Sigmoid colon (tissue), 6 donors: ENCODE measurements at regions not wholly inside any gene's neighbourhood (a gene's known extent, or its start where the extent isn't known, plus 50 kb on each side); places are given as distances from the start of the nearest gene placed in this dataset.

Source experiments
- DNase-seq: peaks from one replicate; pipeline ENCODE4 v3.0.0-alpha.2; 2019
- H3K27ac ChIP-seq, 4 donors: fragments of 200-600 bp; sonication (generic); one replicate each; pipeline ENCODE4 v1.5.1; 2016 to 2019; ENCODE audit warnings: mild to moderate bottlenecking in 1 of 4
- H3K27me3 ChIP-seq, 3 donors: fragments of 200-600 bp; sonication (generic); one replicate each; pipeline ENCODE4 v1.5.1; 2019; ENCODE audit warnings: mild to moderate bottlenecking in 1 of 3
- H3K36me3 ChIP-seq, 4 donors: fragments of 200-600 bp; sonication (generic); one replicate each; pipeline ENCODE4 v1.5.1; 2016 to 2019
- H3K4me1 ChIP-seq, 4 donors: fragments of 200-600 bp; sonication (generic); one replicate each; pipeline ENCODE4 v1.5.1; 2017 to 2019
- H3K4me3 ChIP-seq, 4 donors: fragments of 200-600 bp; sonication (generic); one replicate each; pipeline ENCODE4 v1.5.1; 2017 to 2019; ENCODE audit warnings: mild to moderate bottlenecking in 2 of 4, moderate library complexity in 1 of 4
- H3K9me3 ChIP-seq, 4 donors: fragments of 200-600 bp in 3 of 4; sonication (generic) in 3 of 4; one replicate each; pipeline versions ENCODE4 v1.5.1 to v1.6.1; 2013 to 2019
- EP300 ChIP-seq, 4 donors: sonication (generic); formaldehyde crosslinking; IDR thresholded peaks; one replicate each; pipeline ENCODE4 v1.6.1; 2017; ENCODE audit warnings: antibody characterized with exemption in 4 of 4
- POLR2A ChIP-seq, 2 donors: fragments of 450-650 bp; IDR thresholded peaks; one replicate each; pipeline ENCODE4 v1.6.1; 2016; ENCODE audit warnings: antibody characterized with exemption in 2 of 2, mild to moderate bottlenecking in 2 of 2, moderate library complexity in 2 of 2
- POLR2AphosphoS5 ChIP-seq, 4 donors: sonication (generic); formaldehyde crosslinking; IDR thresholded peaks; one replicate each; pipeline ENCODE4 v1.6.1; 2017; ENCODE audit warnings: antibody characterized with exemption in 4 of 4
- WGBS, 2 donors: extraction: QIAGEN DNeasy Blood & Tissue Kit; methylation state at CpG; one replicate each; pipeline ENCODE4 v1.1.7; 2013; 5-methylcytosine and 5-hydroxymethylcytosine counted together
- intact Hi-C: fragments of 100-400 bp; cut with DNase I; formaldehyde crosslinking; loops from one replicate; pipeline ENCODE4 v1.15.1; 2023
- TF ChIP-seq, protein P1 (sequence below), 4 experiments: fragments of 450-650 bp in 3 of 4; fragments of 200-600 bp in 1 of 4; IDR thresholded peaks; one replicate each; pipeline ENCODE4 v1.5.1; 2016 to 2019; ENCODE audit warnings: antibody characterized with exemption in 4 of 4, mild to moderate bottlenecking in 3 of 4, moderate library complexity in 2 of 4
- donor health status: healthy with polysubstance abuse.
- donor health status: healthy.

DNA sequence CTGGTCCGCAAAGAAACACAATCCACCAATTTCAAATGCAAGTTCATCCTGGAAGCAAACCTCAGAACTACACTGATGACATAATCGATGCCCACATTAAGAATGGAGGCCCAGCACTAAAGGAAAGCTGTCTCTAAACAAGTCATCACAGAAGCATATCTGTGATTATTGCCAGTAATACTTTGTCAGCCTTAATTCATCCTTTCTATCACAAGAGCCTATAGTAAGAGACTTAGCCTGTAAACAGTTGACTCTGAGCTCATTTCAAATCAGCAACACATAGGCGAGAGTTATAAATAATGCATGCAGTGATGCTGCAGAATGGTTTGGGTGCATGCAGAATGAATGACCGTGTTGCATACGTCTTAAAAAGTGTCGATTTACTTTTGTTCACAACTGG lies 105.9 kb upstream of the ZFP42 start:
- no peak overlapping the region for H3K27ac ChIP-seq
- H3K27me3 ChIP-seq: no peaks in the 10 kb centered on the region
- DNase-seq: no peak
- H3K4me3 ChIP-seq: no peak overlapping the region
- 88 to 94% methylated on average over 6 of the region's 6 CpGs for WGBS, 2 donors
- TF ChIP-seq POLR2AphosphoS5 (IDR thresholded peaks at IDR 0.05) (no peak), EP300 (IDR thresholded peaks at IDR 0.05) (no peak)
- TF ChIP-seq, protein P1, sequence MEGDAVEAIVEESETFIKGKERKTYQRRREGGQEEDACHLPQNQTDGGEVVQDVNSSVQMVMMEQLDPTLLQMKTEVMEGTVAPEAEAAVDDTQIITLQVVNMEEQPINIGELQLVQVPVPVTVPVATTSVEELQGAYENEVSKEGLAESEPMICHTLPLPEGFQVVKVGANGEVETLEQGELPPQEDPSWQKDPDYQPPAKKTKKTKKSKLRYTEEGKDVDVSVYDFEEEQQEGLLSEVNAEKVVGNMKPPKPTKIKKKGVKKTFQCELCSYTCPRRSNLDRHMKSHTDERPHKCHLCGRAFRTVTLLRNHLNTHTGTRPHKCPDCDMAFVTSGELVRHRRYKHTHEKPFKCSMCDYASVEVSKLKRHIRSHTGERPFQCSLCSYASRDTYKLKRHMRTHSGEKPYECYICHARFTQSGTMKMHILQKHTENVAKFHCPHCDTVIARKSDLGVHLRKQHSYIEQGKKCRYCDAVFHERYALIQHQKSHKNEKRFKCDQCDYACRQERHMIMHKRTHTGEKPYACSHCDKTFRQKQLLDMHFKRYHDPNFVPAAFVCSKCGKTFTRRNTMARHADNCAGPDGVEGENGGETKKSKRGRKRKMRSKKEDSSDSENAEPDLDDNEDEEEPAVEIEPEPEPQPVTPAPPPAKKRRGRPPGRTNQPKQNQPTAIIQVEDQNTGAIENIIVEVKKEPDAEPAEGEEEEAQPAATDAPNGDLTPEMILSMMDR (IDR thresholded peaks at IDR 0.05): no peak
- H3K4me1 ChIP-seq: no peaks in the 10 kb centered on the region
- intact Hi-C loops: no loop called here
- peaks cover 0 to 2% (median 0%) of the 10 kb centered on the region in 4 donors for H3K9me3 ChIP-seq
- no peaks in the 10 kb centered on the region for H3K36me3 ChIP-seq

DNA sequence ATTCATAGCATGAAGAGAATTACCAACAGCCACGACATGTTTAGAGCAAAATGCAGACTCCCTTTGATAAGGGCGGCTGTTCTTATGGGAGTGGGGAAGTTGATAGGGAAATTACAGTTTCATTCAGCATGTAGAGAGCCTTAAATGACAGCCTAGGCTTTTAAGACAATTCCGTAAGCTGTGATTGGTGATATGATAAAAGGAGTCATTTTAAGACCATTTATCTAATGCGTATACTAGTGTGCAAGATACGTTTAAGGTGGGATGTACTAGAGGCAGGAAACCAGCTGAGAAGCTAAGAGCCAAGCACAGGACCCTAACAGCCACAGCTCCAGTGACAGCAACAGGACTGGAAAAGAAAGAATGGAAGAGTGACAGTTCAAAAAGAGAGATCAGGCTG lies 102.2 kb upstream of the ZFP42 start:
- Histone ChIP-seq H3K4me1 (no peaks in the 10 kb centered on the region), H3K27me3 (no peaks in the 10 kb centered on the region), H3K36me3 (no peaks in the 10 kb centered on the region), H3K9me3 (no peaks in the 10 kb centered on the region), H3K27ac (no peak overlapping the region), H3K4me3 (no peak overlapping the region)
- DNase-seq: no peak
- 87 to 90% methylated on average over 5 of the region's 5 CpGs for WGBS, 2 donors
- intact Hi-C loops: no loop called here
- TF ChIP-seq POLR2AphosphoS5 (IDR thresholded peaks at IDR 0.05) (no peak), EP300 (IDR thresholded peaks at IDR 0.05) (no peak), POLR2A (IDR thresholded peaks at IDR 0.05) (no peak)
- TF ChIP-seq, protein P1 (IDR thresholded peaks at IDR 0.05): no peak

DNA sequence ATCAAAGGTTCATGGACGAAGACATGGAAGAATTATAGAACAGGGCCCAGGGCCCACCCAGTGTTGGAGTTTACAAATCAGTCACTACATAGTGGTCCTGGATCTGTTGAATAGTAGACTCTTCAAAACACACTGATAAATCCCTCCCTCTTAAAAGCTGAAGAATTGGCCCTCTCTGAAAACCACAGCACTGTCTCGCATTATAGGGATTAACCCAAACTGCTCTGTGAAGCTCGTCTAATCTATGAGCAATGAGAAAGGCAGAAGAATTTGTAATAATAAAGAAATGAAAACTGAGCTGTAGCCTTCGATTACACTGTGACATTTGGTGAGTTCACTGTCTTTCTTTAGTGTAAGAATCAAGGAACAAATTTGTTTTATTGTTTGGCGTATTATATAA lies 92.5 kb upstream of the ZFP42 start:
- DNase-seq: no peak
- Histone ChIP-seq H3K27ac (no peak overlapping the region), H3K36me3 (no peaks in the 10 kb centered on the region), H3K4me1 (peaks cover 0 to 11% (median 0%) of the 10 kb centered on the region in 4 donors), H3K9me3 (peaks cover 0 to 3% (median under 1%) of the 10 kb centered on the region in 4 donors), H3K4me3 (no peak overlapping the region), H3K27me3 (no peaks in the 10 kb centered on the region)
- WGBS, 2 donors: 80 to 81% methylated on average over 5 of the region's 5 CpGs
- intact Hi-C loops: no loop called here
- no peak for TF ChIP-seq POLR2AphosphoS5 (IDR thresholded peaks at IDR 0.05)
- TF ChIP-seq EP300 (IDR thresholded peaks at IDR 0.05): no peak
- TF ChIP-seq, protein P1 (IDR thresholded peaks at IDR 0.05): no peak
- no peak for TF ChIP-seq POLR2A (IDR thresholded peaks at IDR 0.05)

DNA sequence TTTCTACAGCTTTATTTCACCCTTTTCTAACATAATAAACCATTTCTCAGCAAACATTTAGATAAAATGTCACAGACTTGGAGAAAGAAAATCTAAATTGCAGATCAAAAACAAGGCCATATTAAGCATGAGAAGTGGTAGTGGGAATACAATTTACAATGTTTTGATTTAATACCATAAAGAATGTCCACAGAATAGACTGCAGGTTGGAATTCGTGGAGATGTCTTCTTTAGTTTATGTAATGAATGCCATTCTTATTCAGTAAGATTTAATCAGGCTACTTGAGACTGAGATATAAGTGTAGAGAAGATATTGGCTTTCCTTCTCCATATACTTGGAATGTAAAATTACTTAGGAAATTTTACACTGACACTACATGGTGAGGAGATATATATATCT lies 91.9 kb upstream of the ZFP42 start:
- no peaks in the 10 kb centered on the region for H3K27me3 ChIP-seq
- WGBS, 2 donors: 36 to 39% methylated on average over 1 of the region's 1 CpG
- H3K4me3 ChIP-seq: no peak overlapping the region
- peaks cover 0 to 3% (median under 1%) of the 10 kb centered on the region in 4 donors for H3K9me3 ChIP-seq
- H3K4me1 ChIP-seq: peaks cover 0 to 16% (median 0%) of the 10 kb centered on the region in 4 donors
- no peak for DNase-seq
- TF ChIP-seq POLR2A (IDR thresholded peaks at IDR 0.05): no peak
- no peak for TF ChIP-seq EP300 (IDR thresholded peaks at IDR 0.05)
- TF ChIP-seq, protein P1 (IDR thresholded peaks at IDR 0.05): no peak
- no peak for TF ChIP-seq POLR2AphosphoS5 (IDR thresholded peaks at IDR 0.05)
- no peaks in the 10 kb centered on the region for H3K36me3 ChIP-seq
- intact Hi-C loops: no loop called here
- H3K27ac ChIP-seq: no peak overlapping the region

DNA sequence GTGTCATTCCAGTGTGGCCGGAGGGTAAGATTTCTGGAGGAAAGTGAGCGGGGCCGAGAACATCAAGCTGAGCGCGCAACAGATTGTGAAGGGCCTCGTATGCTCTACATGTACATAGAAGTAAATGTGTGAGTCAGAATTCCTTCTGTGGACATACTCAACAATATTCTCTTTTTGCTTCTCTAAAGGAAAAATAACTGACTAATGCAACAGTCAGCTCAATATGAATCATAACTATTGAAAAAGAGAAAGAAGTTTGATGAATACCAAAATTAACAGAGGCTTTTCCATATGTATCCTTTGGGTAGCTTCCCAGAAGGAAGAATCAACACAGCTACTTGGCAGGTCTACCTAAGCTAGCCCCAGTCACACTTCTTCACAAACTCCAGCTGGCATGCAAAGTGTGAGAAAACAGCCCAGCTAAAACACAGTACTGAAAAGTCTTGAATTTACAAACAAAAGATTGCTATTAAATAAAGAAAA lies 87.5 kb upstream of the ZFP42 start:
- Histone ChIP-seq H3K4me1 (peaks cover 0 to 16% (median 0%) of the 10 kb centered on the region in 4 donors), H3K4me3 (no peak overlapping the region), H3K27me3 (no peaks in the 10 kb centered on the region), H3K36me3 (no peaks in the 10 kb centered on the region), H3K27ac (no peak overlapping the region), H3K9me3 (no peaks in the 10 kb centered on the region)
- TF ChIP-seq POLR2A (IDR thresholded peaks at IDR 0.05): no peak
- TF ChIP-seq EP300 (IDR thresholded peaks at IDR 0.05): no peak
- TF ChIP-seq, protein P1 (IDR thresholded peaks at IDR 0.05): no peak
- no peak for TF ChIP-seq POLR2AphosphoS5 (IDR thresholded peaks at IDR 0.05)
- no peak for DNase-seq
- intact Hi-C loops: no loop called here
- 69 to 97% methylated on average over 6 of the region's 6 CpGs for WGBS, 2 donors
